GM21717 (cell line): ENCODE measurements at regions not wholly inside any gene's neighbourhood (a gene's known extent, or its start where the extent isn't known, plus 50 kb on each side); places are given as distances from the start of the nearest gene placed in this dataset.
A peak's percentile ranks its signal among the peaks of the same experiment; 100 is the strongest.

ENCODE experiments used
- ATAC-seq: cut with Tn5 transposase; IDR thresholded peaks from one replicate; pipeline ENCODE4 v1.9.1; 2021; ENCODE audit warnings: mild to moderate bottlenecking, moderate library complexity; ENCODE audit not compliant: unreplicated experiment

GRCh38 chr3:104519468-104520227 is 847.1 kb upstream of the ALCAM start:
- no peak for ATAC-seq

GRCh38 chr3:104520228-104520655 is 846.5 kb upstream of the ALCAM start:
- peak; percentile 48 for ATAC-seq

GRCh38 chr3:104521606-104522336 is 844.9 kb upstream of the ALCAM start:
- peak; percentile 47 for ATAC-seq

GRCh38 chr3:104523136-104523535 is 843.6 kb upstream of the ALCAM start:
- peak; percentile 18 for ATAC-seq

- peak; percentile 87 for ATAC-seq
Measured at GRCh38 chr3:104526901-104527401, 839.8 kb upstream of the ALCAM start.

- no peak for ATAC-seq
Measured at GRCh38 chr3:104530934-104531333, 835.8 kb upstream of the ALCAM start.

- ATAC-seq = no peak
Measured at GRCh38 chr3:104536715-104537114, 830.0 kb upstream of the ALCAM start.

GRCh38 chr3:104537323-104537722 is 829.4 kb upstream of the ALCAM start:
- no peak for ATAC-seq

GRCh38 chr3:104546301-104546700 is 820.4 kb upstream of the ALCAM start:
- no peak for ATAC-seq

GRCh38 chr3:104547031-104547430 is 819.7 kb upstream of the ALCAM start:
- no peak for ATAC-seq

GRCh38 chr3:104548401-104548800 is 818.3 kb upstream of the ALCAM start:
- ATAC-seq = no peak

- ATAC-seq = no peak
Measured at GRCh38 chr3:104549099-104549714, 817.5 kb upstream of the ALCAM start.

- ATAC-seq = no peak
Measured at GRCh38 chr3:104553121-104553520, 813.6 kb upstream of the ALCAM start.

- ATAC-seq = no peak
Measured at GRCh38 chr3:104554425-104554824, 812.3 kb upstream of the ALCAM start.

- no peak for ATAC-seq
Measured at GRCh38 chr3:104555728-104556127, 811.0 kb upstream of the ALCAM start.

GRCh38 chr3:104556372-104557078 is 810.2 kb upstream of the ALCAM start:
- ATAC-seq = no peak

- peak; percentile 73 for ATAC-seq
Measured at GRCh38 chr3:104561324-104561723, 805.4 kb upstream of the ALCAM start.

GRCh38 chr3:104564045-104564643 is 802.6 kb upstream of the ALCAM start:
- ATAC-seq = no peak

- ATAC-seq = no peak
Measured at GRCh38 chr3:104566054-104566453, 800.7 kb upstream of the ALCAM start.

GRCh38 chr3:104575634-104576033 is 791.1 kb upstream of the ALCAM start:
- no peak for ATAC-seq

GRCh38 chr3:104578558-104578957 is 788.2 kb upstream of the ALCAM start:
- no peak for ATAC-seq
